Ovary (tissue), 3 donors: ENCODE measurements at regions not wholly inside any gene's neighbourhood (a gene's known extent, or its start where the extent isn't known, plus 50 kb on each side); places are given as distances from the start of the nearest gene placed in this dataset.

Experiments used
- EP300 ChIP-seq: sonication (generic); formaldehyde crosslinking; IDR thresholded peaks from one replicate; pipeline ENCODE4 v1.6.1; 2017; ENCODE audit warnings: antibody characterized with exemption
- POLR2A ChIP-seq: fragments of 450-650 bp; IDR thresholded peaks from one replicate; pipeline ENCODE4 v1.6.1; 2017; ENCODE audit warnings: antibody characterized with exemption, mild to moderate bottlenecking, moderate library complexity
- TF ChIP-seq, protein P1 (sequence below), 3 donors: fragments of 450-650 bp in 2 of 3; fragments of 200-600 bp in 1 of 3; IDR thresholded peaks; one replicate each; pipeline versions ENCODE4 v1.5.1 to v1.8.0; 2016 to 2022; ENCODE audit warnings: antibody characterized with exemption in 3 of 3, mild to moderate bottlenecking in 1 of 3
- donor health status: DM: no; HTN: no; CAD: no.

GRCh38 chr4:20621476-20621875 lies 78.8 kb upstream of the PACRGL start:
- TF ChIP-seq, protein P1, sequence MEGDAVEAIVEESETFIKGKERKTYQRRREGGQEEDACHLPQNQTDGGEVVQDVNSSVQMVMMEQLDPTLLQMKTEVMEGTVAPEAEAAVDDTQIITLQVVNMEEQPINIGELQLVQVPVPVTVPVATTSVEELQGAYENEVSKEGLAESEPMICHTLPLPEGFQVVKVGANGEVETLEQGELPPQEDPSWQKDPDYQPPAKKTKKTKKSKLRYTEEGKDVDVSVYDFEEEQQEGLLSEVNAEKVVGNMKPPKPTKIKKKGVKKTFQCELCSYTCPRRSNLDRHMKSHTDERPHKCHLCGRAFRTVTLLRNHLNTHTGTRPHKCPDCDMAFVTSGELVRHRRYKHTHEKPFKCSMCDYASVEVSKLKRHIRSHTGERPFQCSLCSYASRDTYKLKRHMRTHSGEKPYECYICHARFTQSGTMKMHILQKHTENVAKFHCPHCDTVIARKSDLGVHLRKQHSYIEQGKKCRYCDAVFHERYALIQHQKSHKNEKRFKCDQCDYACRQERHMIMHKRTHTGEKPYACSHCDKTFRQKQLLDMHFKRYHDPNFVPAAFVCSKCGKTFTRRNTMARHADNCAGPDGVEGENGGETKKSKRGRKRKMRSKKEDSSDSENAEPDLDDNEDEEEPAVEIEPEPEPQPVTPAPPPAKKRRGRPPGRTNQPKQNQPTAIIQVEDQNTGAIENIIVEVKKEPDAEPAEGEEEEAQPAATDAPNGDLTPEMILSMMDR (IDR thresholded peaks at IDR 0.05), result no peak
- TF ChIP-seq POLR2A, result no peak
- no peak for TF ChIP-seq EP300
